Mammary epithelial cell (primary cell): ENCODE measurements at regions not wholly inside any gene's neighbourhood (a gene's known extent, or its start where the extent isn't known, plus 50 kb on each side); places are given as distances from the start of the nearest gene placed in this dataset.

Experiments
- CTCF ChIP-seq, 2 donors: IDR thresholded peaks in 1 of 2; conservative IDR thresholded peaks in 1 of 2; 2 replicates each; pipeline ENCODE4 v1.5.1; 2011 to 2012; ENCODE audit warnings: inconsistent platforms in 2 of 2, low read length in 2 of 2, mild to moderate bottlenecking in 2 of 2, control low read depth in 1 of 2, low read depth in 1 of 2; ENCODE audit not compliant: insufficient read depth in 1 of 2; ENCODE audit errors: extremely low read depth in 1 of 2
- EZH2 ChIP-seq: IDR thresholded peaks from 2 replicates; pipeline ENCODE4 v1.6.1; 2012; ENCODE audit warnings: low read length, inconsistent platforms, borderline replicate concordance

- TF ChIP-seq CTCF (conservative IDR thresholded peaks at IDR 0.05 in 1 of 2, IDR thresholded peaks at IDR 0.05 in 1 of 2; ENCODE audit: extremely low read depth in 1 of 2, insufficient read depth in 1 of 2, low read depth in 1 of 2, low read length in 2 of 2): no peak
- no peak for TF ChIP-seq EZH2
These were observed 1444.0 kb downstream of the PCDH18 start for GRCh38 chr4:136088211-136088867.
